AG04450 (cell line): ENCODE measurements at regions not wholly inside any gene's neighbourhood (a gene's known extent, or its start where the extent isn't known, plus 50 kb on each side); places are given as distances from the start of the nearest gene placed in this dataset.

Experiments
- CTCF ChIA-PET: fragments of 300-600, 350-600 bp; formaldehyde crosslinking; extraction: SDS; loops from one replicate; lab custom pipeline; 2022; ENCODE audit warnings: antibody characterized with exemption, inconsistent platforms; lab: Charles Lee
- POLR2A ChIA-PET: fragments of 350-600 bp; formaldehyde crosslinking; extraction: SDS; loops from one replicate; lab custom pipeline; 2021; ENCODE audit warnings: antibody characterized with exemption, inconsistent platforms; lab: Yijun Ruan, JAX
- DNase-seq: peaks from one replicate; pipeline ENCODE4 v3.0.0-alpha.2; 2011; ENCODE audit warnings: low read depth, low spot score
- H3K27ac ChIP-seq: one replicate; pipeline ENCODE4 v1.5.1; 2012; ENCODE audit warnings: low read depth, low read length, control low read depth
- H3K27me3 ChIP-seq: one replicate; pipeline ENCODE4 v1.6.0; 2012; ENCODE audit warnings: low read length; ENCODE audit not compliant: control insufficient read depth, insufficient read depth
- H3K4me3 ChIP-seq: 2 replicates; pipeline ENCODE4 v1.5.1; 2011; ENCODE audit warnings: mild to moderate bottlenecking, low read depth, low read length, control low read depth
- H3K9me3 ChIP-seq: 2 replicates; pipeline ENCODE4 v1.5.1; 2012; ENCODE audit warnings: low read length; ENCODE audit not compliant: control insufficient read depth, insufficient read depth
- TF ChIP-seq, protein P1 (sequence below): IDR thresholded peaks from 2 replicates; pipeline ENCODE4 v1.5.1; 2011; ENCODE audit warnings: low read depth, low read length, control low read depth, inconsistent platforms

GRCh38 chr20:19812696-19813095 lies 54.6 kb downstream of the RIN2 start:
- no peak for DNase-seq
- peak overlapping the region; percentile 58 for H3K27ac ChIP-seq
- TF ChIP-seq, protein P1, sequence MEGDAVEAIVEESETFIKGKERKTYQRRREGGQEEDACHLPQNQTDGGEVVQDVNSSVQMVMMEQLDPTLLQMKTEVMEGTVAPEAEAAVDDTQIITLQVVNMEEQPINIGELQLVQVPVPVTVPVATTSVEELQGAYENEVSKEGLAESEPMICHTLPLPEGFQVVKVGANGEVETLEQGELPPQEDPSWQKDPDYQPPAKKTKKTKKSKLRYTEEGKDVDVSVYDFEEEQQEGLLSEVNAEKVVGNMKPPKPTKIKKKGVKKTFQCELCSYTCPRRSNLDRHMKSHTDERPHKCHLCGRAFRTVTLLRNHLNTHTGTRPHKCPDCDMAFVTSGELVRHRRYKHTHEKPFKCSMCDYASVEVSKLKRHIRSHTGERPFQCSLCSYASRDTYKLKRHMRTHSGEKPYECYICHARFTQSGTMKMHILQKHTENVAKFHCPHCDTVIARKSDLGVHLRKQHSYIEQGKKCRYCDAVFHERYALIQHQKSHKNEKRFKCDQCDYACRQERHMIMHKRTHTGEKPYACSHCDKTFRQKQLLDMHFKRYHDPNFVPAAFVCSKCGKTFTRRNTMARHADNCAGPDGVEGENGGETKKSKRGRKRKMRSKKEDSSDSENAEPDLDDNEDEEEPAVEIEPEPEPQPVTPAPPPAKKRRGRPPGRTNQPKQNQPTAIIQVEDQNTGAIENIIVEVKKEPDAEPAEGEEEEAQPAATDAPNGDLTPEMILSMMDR = no peak
- H3K9me3 ChIP-seq = no peaks in the 10 kb centered on the region; the same call in 1 of the 2 replicates
- no peaks in the 10 kb centered on the region for H3K27me3 ChIP-seq
- POLR2A ChIA-PET = interaction anchor here (1.8 kb wide), 1 partner anchor 162 kb away, joined by 6 read pairs; no protein-coding TSS in a partner anchor
- CTCF ChIA-PET = interaction anchor here (1.2 to 1.5 kb wide), 2 partner anchors 24 to 181 kb away, joined by 3 to 4 read pairs; no protein-coding TSS in a partner anchor
- H3K4me3 ChIP-seq = no peak overlapping the region

DNA sequence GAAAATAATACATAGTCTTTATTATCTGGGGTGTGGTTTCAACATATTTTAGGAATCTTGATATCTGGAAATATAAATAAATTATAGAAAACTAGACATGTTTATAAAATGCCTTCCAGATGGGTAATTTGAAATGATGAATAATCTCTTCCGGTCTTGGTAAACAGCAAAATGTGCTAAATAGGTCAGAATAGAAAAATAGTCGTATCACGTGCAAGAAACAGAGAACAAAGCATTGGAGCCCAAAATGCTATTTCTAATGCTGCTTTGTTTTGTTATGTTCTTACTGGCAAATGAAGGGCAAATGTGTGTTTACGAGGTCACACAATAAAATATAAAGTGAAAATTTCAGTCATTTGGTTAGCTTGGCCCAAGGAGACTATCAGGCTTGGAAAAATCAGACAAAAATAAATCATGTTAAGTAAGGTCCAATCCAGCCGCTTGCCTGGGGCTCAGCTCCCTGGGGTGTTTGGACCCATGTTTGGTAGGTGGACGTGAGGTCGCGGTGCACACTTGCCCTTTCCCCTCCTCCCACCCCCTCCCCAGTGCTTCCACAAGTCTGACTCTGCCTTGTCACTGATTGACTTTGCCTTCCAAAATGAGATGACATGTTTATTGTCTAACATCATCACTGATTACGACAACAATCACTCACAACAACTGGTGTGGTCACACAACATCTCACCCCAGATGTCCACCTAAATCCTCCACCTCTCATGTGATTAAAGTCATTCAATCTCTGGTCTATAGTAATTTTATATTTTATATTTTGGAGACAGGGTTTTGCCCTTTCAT lies 56.0 kb downstream of the RIN2 start:
- H3K27me3 ChIP-seq = no peaks in the 10 kb centered on the region
- peaks cover 2% of the 10 kb centered on the region for H3K9me3 ChIP-seq
- TF ChIP-seq, protein P1 = no peak
- ChIA-PET POLR2A (no interaction called here), CTCF (interaction anchor here (1.3 to 4.7 kb wide), 2 partner anchors 28 to 181 kb away, joined by 6 to 18 read pairs; no protein-coding TSS in a partner anchor)
- no peak overlapping the region for H3K4me3 ChIP-seq
- peak overlapping the region; percentile 92 for H3K27ac ChIP-seq
- DNase-seq = no peak

- TF ChIP-seq, protein P1 = no peak
- Histone ChIP-seq H3K27me3 (no peaks in the 10 kb centered on the region), H3K9me3 (peaks cover 3% of the 10 kb centered on the region), H3K27ac (peak overlapping the region; percentile 92), H3K4me3 (no peak overlapping the region)
- peak; percentile 97 for DNase-seq
- ChIA-PET POLR2A (interaction anchor here (1.0 to 2.3 kb wide), 8 partner anchors 30 to 178 kb away, joined by 3 to 8 read pairs (median 5); no protein-coding TSS in a partner anchor), CTCF (interaction anchor here (1.3 to 4.7 kb wide), 3 partner anchors 30 to 179 kb away, joined by 3 to 18 read pairs (median 6); no protein-coding TSS in a partner anchor)
These were observed 57.5 kb downstream of the RIN2 start for GRCh38 chr20:19815553-19815991.

DNA sequence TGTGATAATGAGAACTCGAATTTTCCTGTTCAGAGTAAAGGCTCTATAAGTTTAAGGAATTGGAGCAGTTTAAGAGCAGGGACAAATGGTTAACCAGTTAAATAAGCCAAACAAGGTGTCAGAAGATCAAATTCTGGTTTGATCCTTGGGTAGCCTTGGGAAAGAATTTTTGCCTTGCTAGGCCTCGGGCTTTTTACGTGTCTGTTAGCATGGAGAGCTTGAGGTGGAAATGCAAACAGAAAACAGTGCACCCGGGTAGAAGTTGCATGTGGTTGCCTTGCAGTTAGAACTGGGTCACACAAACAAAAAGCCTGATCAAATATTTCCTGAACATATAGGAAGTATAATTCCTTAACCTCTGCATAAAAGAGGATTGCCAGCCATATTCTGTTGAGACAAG lies 58.3 kb downstream of the RIN2 start:
- H3K27me3 ChIP-seq = no peaks in the 10 kb centered on the region
- ChIA-PET CTCF (interaction anchor here (0.7 to 4.7 kb wide), 3 partner anchors 31 to 200 kb away, joined by 3 to 18 read pairs (median 4); partner anchors contain the start of gene NAA20), POLR2A (interaction anchor here (1.2 to 2.3 kb wide), 5 partner anchors 9 to 158 kb away, joined by 3 to 13 read pairs (median 6); no protein-coding TSS in a partner anchor)
- H3K27ac ChIP-seq = peak overlapping the region; percentile 88
- peaks cover 3% of the 10 kb centered on the region; the same call in 1 of the 2 replicates for H3K9me3 ChIP-seq
- DNase-seq = no peak
- TF ChIP-seq, protein P1 = no peak
- H3K4me3 ChIP-seq = no peak overlapping the region
